Gastrocnemius medialis (tissue), 4 donors: ENCODE measurements at regions not wholly inside any gene's neighbourhood (a gene's known extent, or its start where the extent isn't known, plus 50 kb on each side); places are given as distances from the start of the nearest gene placed in this dataset.

Source experiments
- CTCF ChIP-seq, 5 experiments: fragments of 450-650 bp in 3 of 5; fragments of 200-600 bp in 2 of 5; sonication (generic) in 2 of 5; IDR thresholded peaks in 4 of 5; conservative IDR thresholded peaks in 1 of 5; 1 replicate in 4 of 5; 2 replicates in 1 of 5; pipeline ENCODE4 v1.5.1; 2016 to 2019; ENCODE audit warnings: antibody characterized with exemption in 5 of 5, mild to moderate bottlenecking in 3 of 5, moderate library complexity in 3 of 5
- POLR2A ChIP-seq, 2 donors: fragments of 450-650 bp; IDR thresholded peaks; one replicate each; pipeline ENCODE4 v1.6.1; 2017; ENCODE audit warnings: antibody characterized with exemption in 2 of 2, mild to moderate bottlenecking in 2 of 2, moderate library complexity in 2 of 2

- TF ChIP-seq CTCF (IDR thresholded peaks at IDR 0.05 in 4 of 5, conservative IDR thresholded peaks at IDR 0.05 in 1 of 5) (no peak), POLR2A (IDR thresholded peaks at IDR 0.05) (no peak)
These were observed 109.3 kb upstream of the CPEB4 start for GRCh38 chr5:173778784-173779304.
